Activated T-cell treated with anti-CD3 and anti-CD28 coated beads, Interleukin-2, amount 50 U/mL, for 48 hours (primary cell): ENCODE measurements at regions not wholly inside any gene's neighbourhood (a gene's known extent, or its start where the extent isn't known, plus 50 kb on each side); places are given as distances from the start of the nearest gene placed in this dataset.

Experiments
- DNase-seq, 2 experiments: peaks; one replicate each; pipeline ENCODE4 v3.0.0-alpha.2; 2020

- no peak for DNase-seq
Observed at GRCh38 chr7:18420748-18421147, 74.8 kb upstream of the HDAC9 start.

GRCh38 chr7:18421297-18422002 lies 74.1 kb upstream of the HDAC9 start:
- DNase-seq: no peak

GRCh38 chr7:18425227-18425626 lies 70.3 kb upstream of the HDAC9 start:
- no peak for DNase-seq

- DNase-seq: no peak
Observed at GRCh38 chr7:18425838-18426445, 69.6 kb upstream of the HDAC9 start.

- no peak for DNase-seq
Observed at GRCh38 chr7:18426564-18427226, 68.9 kb upstream of the HDAC9 start.

GRCh38 chr7:18429547-18429946 lies 66.0 kb upstream of the HDAC9 start:
- no peak for DNase-seq

GRCh38 chr7:18430810-18431209 lies 64.7 kb upstream of the HDAC9 start:
- no peak for DNase-seq

- DNase-seq: no peak
Observed at GRCh38 chr7:18434171-18434570, 61.4 kb upstream of the HDAC9 start.

- no peak for DNase-seq
Observed at GRCh38 chr7:18437101-18437500, 58.4 kb upstream of the HDAC9 start.

- no peak for DNase-seq
Observed at GRCh38 chr7:18440934-18441333, 54.6 kb upstream of the HDAC9 start.

GRCh38 chr7:18444826-18445225 lies 50.7 kb upstream of the HDAC9 start:
- DNase-seq: no peak

- no peak for DNase-seq
Observed at GRCh38 chr7:18445483-18445882, 50.1 kb upstream of the HDAC9 start.
